H9 (cell line): ENCODE measurements at regions not wholly inside any gene's neighbourhood (a gene's known extent, or its start where the extent isn't known, plus 50 kb on each side); places are given as distances from the start of the nearest gene placed in this dataset.

Experiments
- DNase-seq: peaks from one replicate; pipeline ENCODE4 v3.0.0-alpha.2; 2017
- H2AFZ ChIP-seq: one replicate; pipeline ENCODE4 v1.6.1; 2013; ENCODE audit warnings: mild to moderate bottlenecking, low read length, control low read depth, moderate library complexity
- H2AK5ac ChIP-seq: 2 replicates; pipeline ENCODE4 v1.6.1; 2013; ENCODE audit warnings: low read length, control low read depth, mixed read lengths; ENCODE audit not compliant: insufficient read length
- H2BK120ac ChIP-seq: one replicate; pipeline ENCODE4 v1.6.1; 2013; ENCODE audit warnings: low read depth, mild to moderate bottlenecking, low read length, control low read depth, inconsistent platforms; ENCODE audit not compliant: poor library complexity, severe bottlenecking
- H2BK12ac ChIP-seq: 2 replicates; pipeline ENCODE4 v1.6.1; 2013; ENCODE audit warnings: low read length, control low read depth, mixed read lengths, low read depth; ENCODE audit not compliant: insufficient read length
- H2BK15ac ChIP-seq: 2 replicates; pipeline ENCODE4 v1.6.1; 2013; ENCODE audit warnings: low read depth, low read length, control low read depth
- H2BK20ac ChIP-seq: one replicate; pipeline ENCODE4 v1.6.1; 2013; ENCODE audit warnings: low read depth, mild to moderate bottlenecking, low read length, control low read depth, inconsistent platforms; ENCODE audit not compliant: poor library complexity, severe bottlenecking
- H2BK5ac ChIP-seq: 2 replicates; pipeline ENCODE4 v1.6.1; 2013; ENCODE audit warnings: low read length, control low read depth, mixed read lengths; ENCODE audit not compliant: insufficient read length
- H3K14ac ChIP-seq: 2 replicates; pipeline ENCODE4 v1.6.1; 2013; ENCODE audit warnings: low read length, control low read depth; ENCODE audit not compliant: insufficient read depth
- H3K18ac ChIP-seq: 2 replicates; pipeline ENCODE4 v1.6.1; 2013; ENCODE audit warnings: low read depth, mild to moderate bottlenecking, mixed read lengths, low read length, control low read depth; ENCODE audit not compliant: insufficient read length
- H3K23ac ChIP-seq: 2 replicates; pipeline ENCODE4 v1.6.1; 2013; ENCODE audit warnings: low read length, control low read depth, mixed read lengths, low read depth; ENCODE audit not compliant: insufficient read length
- H3K23me2 ChIP-seq: 2 replicates; pipeline ENCODE4 v1.6.1; 2013; ENCODE audit warnings: low read depth, mild to moderate bottlenecking, mixed read lengths, low read length, control low read depth; ENCODE audit not compliant: insufficient read length, poor library complexity, severe bottlenecking
- H3K27ac ChIP-seq: 2 replicates; pipeline ENCODE4 v1.5.1; 2013; ENCODE audit warnings: low read length, control low read depth, mixed read lengths, low read depth; ENCODE audit not compliant: insufficient read length
- H3K27me3 ChIP-seq: 2 replicates; pipeline ENCODE4 v1.6.1; 2013; ENCODE audit warnings: low read length, control low read depth, inconsistent platforms; ENCODE audit not compliant: insufficient read depth
- H3K4ac ChIP-seq: 2 replicates; pipeline ENCODE4 v1.6.1; 2013; ENCODE audit warnings: low read depth, mild to moderate bottlenecking, control low read depth, inconsistent platforms, low read length, moderate library complexity
- H3K4me1 ChIP-seq: 2 replicates; pipeline ENCODE4 v1.6.1; 2013; ENCODE audit warnings: low read length, control low read depth, inconsistent platforms; ENCODE audit not compliant: insufficient read depth
- H3K4me2 ChIP-seq: 2 replicates; pipeline ENCODE4 v1.6.1; 2013; ENCODE audit warnings: low read length, control low read depth, mixed read lengths; ENCODE audit not compliant: insufficient read length, insufficient read depth
- H3K56ac ChIP-seq: 2 replicates; pipeline ENCODE4 v1.6.1; 2013; ENCODE audit warnings: low read depth, mild to moderate bottlenecking, mixed read lengths, low read length, control low read depth; ENCODE audit not compliant: insufficient read length
- H3K79me1 ChIP-seq: 2 replicates; pipeline ENCODE4 v1.6.1; 2013; ENCODE audit warnings: low read depth, mild to moderate bottlenecking, moderate library complexity, low read length, control low read depth, inconsistent platforms; ENCODE audit not compliant: insufficient read depth, poor library complexity, severe bottlenecking
- H3K79me2 ChIP-seq: 2 replicates; pipeline ENCODE4 v1.6.1; 2013; ENCODE audit warnings: low read length, control low read depth, inconsistent platforms; ENCODE audit not compliant: insufficient read depth
- H3K9ac ChIP-seq: 2 replicates; pipeline ENCODE4 v1.6.1; 2013; ENCODE audit warnings: low read length, control low read depth, mixed read lengths; ENCODE audit not compliant: insufficient read length; ENCODE audit errors: extremely low read depth
- H3K9me3 ChIP-seq: one replicate; pipeline ENCODE4 v1.6.1; 2013; ENCODE audit warnings: low read depth, low read length, inconsistent platforms; ENCODE audit not compliant: control insufficient read depth
- H3T11ph ChIP-seq: one replicate; pipeline ENCODE4 v1.6.1; 2013; ENCODE audit warnings: mild to moderate bottlenecking, low read length, control low read depth, inconsistent platforms
- H4K20me1 ChIP-seq: one replicate; pipeline ENCODE4 v1.6.1; 2013; ENCODE audit not compliant: control insufficient read depth, insufficient read length, insufficient read depth
- H4K5ac ChIP-seq: 2 replicates; pipeline ENCODE4 v1.6.1; 2013; ENCODE audit warnings: low read depth, mild to moderate bottlenecking, mixed read lengths, low read length, control low read depth; ENCODE audit not compliant: insufficient read length
- H4K8ac ChIP-seq: replicated peaks from 2 replicates; pipeline ENCODE4 v1.6.1; 2013; ENCODE audit warnings: low read length, control low read depth, mixed read lengths, low read depth; ENCODE audit not compliant: insufficient read length
- H4K91ac ChIP-seq: 2 replicates; pipeline ENCODE4 v1.6.1; 2013; ENCODE audit warnings: low read depth, mild to moderate bottlenecking, moderate library complexity, mixed read lengths, low read length, control low read depth; ENCODE audit not compliant: insufficient read length
- H3K27ac Mint-ChIP-seq, 3 experiments: 2 replicates in 2 of 3; 3 replicates in 1 of 3; pipeline ENCODE4 v1.8.0; 2020 to 2021; ENCODE audit warnings: mixed read lengths in 3 of 3, mild to moderate bottlenecking in 1 of 3, moderate library complexity in 1 of 3
- H3K27me3 Mint-ChIP-seq: 2 replicates; pipeline ENCODE4 v1.8.0; 2021; ENCODE audit warnings: low read depth, mild to moderate bottlenecking, moderate library complexity, mixed read lengths
- H3K36me3 Mint-ChIP-seq, 3 experiments: 2 replicates in 2 of 3; 3 replicates in 1 of 3; pipeline ENCODE4 v1.8.0; 2020 to 2021; ENCODE audit warnings: low read depth in 3 of 3, mixed read lengths in 3 of 3; ENCODE audit not compliant: insufficient read depth in 1 of 3
- H3K4me1 Mint-ChIP-seq, 2 experiments: 2 replicates each; pipeline ENCODE4 v1.8.0; 2020; ENCODE audit warnings: mixed read lengths in 2 of 2
- H3K4me3 Mint-ChIP-seq, 2 experiments: 2 replicates in 1 of 2; 3 replicates in 1 of 2; pipeline ENCODE4 v1.8.0; 2020 to 2021; ENCODE audit warnings: mild to moderate bottlenecking in 2 of 2, mixed read lengths in 2 of 2, moderate library complexity in 1 of 2
- H3K9me3 Mint-ChIP-seq, 2 experiments: 2 replicates in 1 of 2; 3 replicates in 1 of 2; pipeline ENCODE4 v1.8.0; 2020; ENCODE audit warnings: mild to moderate bottlenecking in 2 of 2, mixed read lengths in 2 of 2, moderate library complexity in 1 of 2
- WGBS: extraction: QIAGEN DNeasy Blood & Tissue Kit; methylation state at CpG from one replicate; pipeline ENCODE4 v1.1.7; 2013; ENCODE audit warnings: missing lambda C conversion rate, low lambda C conversion rate, mixed read lengths; ENCODE audit not compliant: insufficient read length; ENCODE audit errors: extremely low coverage; 5-methylcytosine and 5-hydroxymethylcytosine counted together
- TF ChIP-seq, protein P1 (sequence below): fragments of 200-600 bp; sonication (generic); conservative IDR thresholded peaks from 3 replicates; pipeline ENCODE4 v1.8.0; 2021; ENCODE audit warnings: antibody characterized with exemption, mild to moderate bottlenecking

DNA sequence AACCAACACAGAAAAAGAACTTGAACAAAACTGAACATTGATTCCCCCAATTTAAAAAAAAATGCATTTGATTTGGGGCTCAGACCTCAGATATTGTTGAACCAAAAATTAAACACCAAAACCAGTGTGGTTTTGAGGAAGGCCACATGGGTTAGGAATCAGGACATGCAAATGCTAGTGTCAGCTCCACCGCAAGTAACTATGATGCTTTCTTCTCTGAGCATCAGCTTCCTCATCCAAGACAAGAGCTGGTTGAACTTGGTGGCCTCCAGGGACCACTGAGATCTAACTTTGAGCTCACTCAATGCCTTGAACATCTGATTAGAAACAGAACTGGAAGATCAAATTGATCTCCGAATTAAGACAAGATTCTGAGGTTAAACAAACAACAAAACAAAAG lies 142.9 kb upstream of the NWD2 start:
- no peaks in the 10 kb centered on the region for H3K9me3 ChIP-seq
- H3K4me1 Mint-ChIP-seq, result no peaks in the 10 kb centered on the region
- no peak overlapping the region for H3K4ac ChIP-seq
- no peaks in the 10 kb centered on the region; the same call in none of the 2 replicates for H3K27me3 Mint-ChIP-seq
- no peak overlapping the region for H4K5ac ChIP-seq
- no peaks in the 10 kb centered on the region for H3K23me2 ChIP-seq
- no peaks in the 10 kb centered on the region for H3K9me3 Mint-ChIP-seq
- H4K8ac ChIP-seq, result no peak overlapping the region
- no peaks in the 10 kb centered on the region for H3K27me3 ChIP-seq
- H4K20me1 ChIP-seq, result no peaks in the 10 kb centered on the region
- H3K9ac ChIP-seq, result no peak overlapping the region
- H2AFZ ChIP-seq, result no peak overlapping the region
- no peak overlapping the region for H3K27ac ChIP-seq
- no peak overlapping the region for H3K23ac ChIP-seq
- no peak overlapping the region for H2BK120ac ChIP-seq
- no peak overlapping the region for H3K18ac ChIP-seq
- no CpG with 5 or more reads among the region's 2 CpGs for WGBS
- H2BK20ac ChIP-seq, result no peak overlapping the region
- no peak overlapping the region for H3K4me3 Mint-ChIP-seq
- H2BK5ac ChIP-seq, result no peak overlapping the region
- H3K4me2 ChIP-seq, result no peak overlapping the region
- TF ChIP-seq, protein P1, sequence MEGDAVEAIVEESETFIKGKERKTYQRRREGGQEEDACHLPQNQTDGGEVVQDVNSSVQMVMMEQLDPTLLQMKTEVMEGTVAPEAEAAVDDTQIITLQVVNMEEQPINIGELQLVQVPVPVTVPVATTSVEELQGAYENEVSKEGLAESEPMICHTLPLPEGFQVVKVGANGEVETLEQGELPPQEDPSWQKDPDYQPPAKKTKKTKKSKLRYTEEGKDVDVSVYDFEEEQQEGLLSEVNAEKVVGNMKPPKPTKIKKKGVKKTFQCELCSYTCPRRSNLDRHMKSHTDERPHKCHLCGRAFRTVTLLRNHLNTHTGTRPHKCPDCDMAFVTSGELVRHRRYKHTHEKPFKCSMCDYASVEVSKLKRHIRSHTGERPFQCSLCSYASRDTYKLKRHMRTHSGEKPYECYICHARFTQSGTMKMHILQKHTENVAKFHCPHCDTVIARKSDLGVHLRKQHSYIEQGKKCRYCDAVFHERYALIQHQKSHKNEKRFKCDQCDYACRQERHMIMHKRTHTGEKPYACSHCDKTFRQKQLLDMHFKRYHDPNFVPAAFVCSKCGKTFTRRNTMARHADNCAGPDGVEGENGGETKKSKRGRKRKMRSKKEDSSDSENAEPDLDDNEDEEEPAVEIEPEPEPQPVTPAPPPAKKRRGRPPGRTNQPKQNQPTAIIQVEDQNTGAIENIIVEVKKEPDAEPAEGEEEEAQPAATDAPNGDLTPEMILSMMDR, result no peak
- no peak overlapping the region for H2BK12ac ChIP-seq
- no peak overlapping the region for H3K56ac ChIP-seq
- no peak overlapping the region for H2BK15ac ChIP-seq
- no peak overlapping the region for H3K14ac ChIP-seq
- H3K27ac Mint-ChIP-seq, result no peak overlapping the region
- no peak overlapping the region for H2AK5ac ChIP-seq
- H4K91ac ChIP-seq, result no peak overlapping the region
- no peaks in the 10 kb centered on the region for H3K36me3 Mint-ChIP-seq
- no peaks in the 10 kb centered on the region for H3K4me1 ChIP-seq
- no peak overlapping the region for H3T11ph ChIP-seq
- H3K79me2 ChIP-seq, result no peaks in the 10 kb centered on the region
- H3K79me1 ChIP-seq, result no peaks in the 10 kb centered on the region
- no peak for DNase-seq
